ENCODE measurements at regions not wholly inside any gene's neighbourhood (a gene's known extent, or its start where the extent isn't known, plus 50 kb on each side); places are given as distances from the start of the nearest gene placed in this dataset.

DNA sequence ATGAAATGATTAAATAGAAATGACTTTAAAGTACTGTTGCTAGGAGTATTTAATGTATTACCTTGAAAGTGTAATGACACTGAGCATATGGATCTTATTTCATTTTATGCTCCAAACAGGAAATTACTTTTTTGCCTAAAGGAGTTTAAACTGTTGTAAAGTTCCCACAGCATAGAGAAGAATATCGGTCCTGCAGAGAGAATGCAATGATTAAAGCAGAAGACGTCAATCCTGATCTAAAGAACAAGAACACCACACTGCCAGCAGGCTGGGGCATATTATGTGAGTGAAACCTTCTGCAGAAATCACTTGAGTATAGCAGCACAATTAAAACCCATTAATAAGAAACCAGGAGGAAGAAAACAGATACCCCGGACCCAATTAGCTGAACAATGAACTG is 72.8 kb upstream of the CAMK2D start:
- no peak overlapping the region for H3K9ac ChIP-seq (ENCODE audit: low read depth, low read length, poor library complexity, severe bottlenecking)
- no peak overlapping the region for H3K4me2 ChIP-seq (ENCODE audit: low read depth, low read length, poor library complexity, severe bottlenecking)
- no peaks in the 10 kb centered on the region for H3K79me2 ChIP-seq (ENCODE audit: insufficient read depth, low read length)
- no peaks in the 10 kb centered on the region; the same call in 1 of the 2 replicates for H3F3A ChIP-seq (ENCODE audit: low read depth)
- no peaks in the 10 kb centered on the region for H3K36me3 ChIP-seq (ENCODE audit: insufficient read depth, low read length)
- H3K27me3 ChIP-seq (ENCODE audit: insufficient read depth, low read length, poor library complexity, severe bottlenecking), result no peaks in the 10 kb centered on the region
- no peak for TF ChIP-seq EZH2phosphoT487 (IDR thresholded peaks at IDR 0.05; ENCODE audit: borderline replicate concordance)
- TF ChIP-seq, protein P1, sequence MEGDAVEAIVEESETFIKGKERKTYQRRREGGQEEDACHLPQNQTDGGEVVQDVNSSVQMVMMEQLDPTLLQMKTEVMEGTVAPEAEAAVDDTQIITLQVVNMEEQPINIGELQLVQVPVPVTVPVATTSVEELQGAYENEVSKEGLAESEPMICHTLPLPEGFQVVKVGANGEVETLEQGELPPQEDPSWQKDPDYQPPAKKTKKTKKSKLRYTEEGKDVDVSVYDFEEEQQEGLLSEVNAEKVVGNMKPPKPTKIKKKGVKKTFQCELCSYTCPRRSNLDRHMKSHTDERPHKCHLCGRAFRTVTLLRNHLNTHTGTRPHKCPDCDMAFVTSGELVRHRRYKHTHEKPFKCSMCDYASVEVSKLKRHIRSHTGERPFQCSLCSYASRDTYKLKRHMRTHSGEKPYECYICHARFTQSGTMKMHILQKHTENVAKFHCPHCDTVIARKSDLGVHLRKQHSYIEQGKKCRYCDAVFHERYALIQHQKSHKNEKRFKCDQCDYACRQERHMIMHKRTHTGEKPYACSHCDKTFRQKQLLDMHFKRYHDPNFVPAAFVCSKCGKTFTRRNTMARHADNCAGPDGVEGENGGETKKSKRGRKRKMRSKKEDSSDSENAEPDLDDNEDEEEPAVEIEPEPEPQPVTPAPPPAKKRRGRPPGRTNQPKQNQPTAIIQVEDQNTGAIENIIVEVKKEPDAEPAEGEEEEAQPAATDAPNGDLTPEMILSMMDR (conservative IDR thresholded peaks at IDR 0.05; ENCODE audit: low read length), result no peak
- H3K4me1 ChIP-seq (ENCODE audit: insufficient read depth, low read length, poor library complexity, severe bottlenecking), result peaks cover 47% of the 10 kb centered on the region
- no peaks in the 10 kb centered on the region for H4K20me1 ChIP-seq (ENCODE audit: insufficient read depth, low read length, poor library complexity, severe bottlenecking)
- H3K9me2 ChIP-seq (replicated peaks; ENCODE audit: low read depth, low read length), result no peaks in the 10 kb centered on the region
- no peak overlapping the region for H2AFZ ChIP-seq (ENCODE audit: low read length)
- no peak overlapping the region for H3K4me3 ChIP-seq (ENCODE audit: low read length, poor library complexity, severe bottlenecking)
- no peaks in the 10 kb centered on the region for H3K9me3 ChIP-seq (ENCODE audit: insufficient read depth, low read depth, low read length)

DNA sequence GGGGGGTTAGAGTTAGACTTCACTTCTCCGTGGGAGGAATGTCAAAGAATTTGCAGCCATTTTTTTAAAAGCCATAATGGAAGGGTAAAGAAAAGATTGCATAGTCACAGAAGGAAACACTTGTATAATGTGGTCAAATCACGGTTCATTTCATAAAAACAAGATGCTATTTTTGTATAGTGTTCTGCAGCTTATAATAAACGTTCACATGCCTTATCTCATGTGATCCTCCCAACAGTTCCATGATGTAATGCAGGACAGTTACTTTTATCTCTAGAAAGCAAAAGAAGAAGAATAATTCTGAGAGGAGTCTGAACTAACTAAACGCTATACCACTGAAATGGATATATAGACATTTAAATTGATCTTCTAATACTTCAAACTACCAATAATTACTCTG is 71.3 kb upstream of the CAMK2D start:
- Histone ChIP-seq H2AFZ (ENCODE audit: low read length) (no peak overlapping the region), H3K9ac (ENCODE audit: low read depth, low read length, poor library complexity, severe bottlenecking) (no peak overlapping the region), H3K4me2 (ENCODE audit: low read depth, low read length, poor library complexity, severe bottlenecking) (no peak overlapping the region), H3K4me1 (ENCODE audit: insufficient read depth, low read length, poor library complexity, severe bottlenecking) (peaks cover 45% of the 10 kb centered on the region), H4K20me1 (ENCODE audit: insufficient read depth, low read length, poor library complexity, severe bottlenecking) (no peaks in the 10 kb centered on the region), H3K36me3 (ENCODE audit: insufficient read depth, low read length) (no peaks in the 10 kb centered on the region), H3K27me3 (ENCODE audit: insufficient read depth, low read length, poor library complexity, severe bottlenecking) (no peaks in the 10 kb centered on the region), H3K9me3 (ENCODE audit: insufficient read depth, low read depth, low read length) (no peaks in the 10 kb centered on the region), H3K79me2 (ENCODE audit: insufficient read depth, low read length) (no peaks in the 10 kb centered on the region), H3K9me2 (replicated peaks; ENCODE audit: low read depth, low read length) (no peaks in the 10 kb centered on the region), H3F3A (ENCODE audit: low read depth) (no peaks in the 10 kb centered on the region; the same call in 1 of the 2 replicates), H3K4me3 (ENCODE audit: low read length, poor library complexity, severe bottlenecking) (no peak overlapping the region)
- no peak for TF ChIP-seq EZH2phosphoT487 (IDR thresholded peaks at IDR 0.05; ENCODE audit: borderline replicate concordance)
- TF ChIP-seq, protein P1 (conservative IDR thresholded peaks at IDR 0.05; ENCODE audit: low read length), result no peak

DNA sequence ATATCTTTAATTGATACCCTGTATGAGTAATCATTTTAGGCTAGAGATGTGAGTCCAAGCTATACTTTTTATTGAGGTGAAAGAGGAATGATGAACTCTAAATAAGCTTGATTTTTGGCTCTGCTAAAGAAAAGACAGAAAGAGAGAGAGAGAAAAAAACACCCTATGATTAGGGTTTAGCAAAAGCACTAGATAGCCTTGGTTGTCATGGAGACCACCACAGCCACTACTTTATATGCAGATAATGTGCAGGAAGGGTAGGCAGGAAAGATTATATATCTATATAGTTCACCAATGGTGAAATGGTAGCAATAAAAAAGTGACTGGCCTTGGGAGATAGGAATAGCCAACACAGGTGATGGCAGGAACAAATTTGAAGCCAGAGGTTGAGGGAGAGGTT is 69.9 kb upstream of the CAMK2D start:
- H2AFZ ChIP-seq (ENCODE audit: low read length), result no peak overlapping the region
- TF ChIP-seq, protein P1 (conservative IDR thresholded peaks at IDR 0.05; ENCODE audit: low read length), result no peak
- TF ChIP-seq EZH2phosphoT487 (IDR thresholded peaks at IDR 0.05; ENCODE audit: borderline replicate concordance), result no peak
- no peaks in the 10 kb centered on the region for H3K36me3 ChIP-seq (ENCODE audit: insufficient read depth, low read length)
- H4K20me1 ChIP-seq (ENCODE audit: insufficient read depth, low read length, poor library complexity, severe bottlenecking), result no peaks in the 10 kb centered on the region
- no peak overlapping the region for H3K9ac ChIP-seq (ENCODE audit: low read depth, low read length, poor library complexity, severe bottlenecking)
- peak overlapping the region; percentile 33 for H3K4me2 ChIP-seq (ENCODE audit: low read depth, low read length, poor library complexity, severe bottlenecking)
- no peaks in the 10 kb centered on the region for H3K9me3 ChIP-seq (ENCODE audit: insufficient read depth, low read depth, low read length)
- no peaks in the 10 kb centered on the region for H3K9me2 ChIP-seq (replicated peaks; ENCODE audit: low read depth, low read length)
- H3K27me3 ChIP-seq (ENCODE audit: insufficient read depth, low read length, poor library complexity, severe bottlenecking), result no peaks in the 10 kb centered on the region
- no peak overlapping the region for H3K4me3 ChIP-seq (ENCODE audit: low read length, poor library complexity, severe bottlenecking)
- peaks cover 47% of the 10 kb centered on the region for H3K4me1 ChIP-seq (ENCODE audit: insufficient read depth, low read length, poor library complexity, severe bottlenecking)
- no peaks in the 10 kb centered on the region; the same call in 1 of the 2 replicates for H3F3A ChIP-seq (ENCODE audit: low read depth)
- H3K79me2 ChIP-seq (ENCODE audit: insufficient read depth, low read length), result no peaks in the 10 kb centered on the region

Data from Loucy (cell line).